HG03066 (cell line): ENCODE measurements at regions not wholly inside any gene's neighbourhood (a gene's known extent, or its start where the extent isn't known, plus 50 kb on each side); places are given as distances from the start of the nearest gene placed in this dataset.
"Not testable (repeated sequence)": the region's sequence is repeated elsewhere in the genome, so short reads cannot be mapped to it uniquely, and the experiment has no call there.

Experiments
- ATAC-seq: cut with Tn5 transposase; IDR thresholded peaks from one replicate; pipeline ENCODE4 v1.9.1; 2021; ENCODE audit warnings: low read depth; ENCODE audit not compliant: unreplicated experiment

- ATAC-seq = not testable (repeated sequence)
Measured at GRCh38 chr5:113715921-113716320, 202.4 kb downstream of the YTHDC2 start.

GRCh38 chr5:113719549-113719948 is 206.1 kb downstream of the YTHDC2 start:
- ATAC-seq = no peak

DNA sequence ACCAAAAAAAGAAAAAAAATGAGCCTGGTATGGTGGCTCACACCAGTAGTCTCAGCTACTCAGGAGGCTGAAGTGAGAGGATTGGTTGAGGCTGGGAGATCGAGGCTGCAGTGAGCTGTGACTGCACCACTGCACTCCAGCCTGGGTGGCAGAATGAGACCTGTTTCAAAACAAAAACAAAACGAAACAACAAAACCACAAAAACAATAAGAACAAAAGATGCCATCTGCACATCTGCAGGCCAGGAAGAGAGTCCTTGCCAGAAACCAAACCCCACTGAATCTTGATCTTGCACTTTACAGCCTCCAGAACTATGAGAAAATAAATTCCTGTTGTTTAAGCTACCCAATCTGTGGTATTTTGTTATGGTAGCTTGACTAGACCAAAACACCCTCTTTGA is 207.7 kb downstream of the YTHDC2 start:
- no peak for ATAC-seq

DNA sequence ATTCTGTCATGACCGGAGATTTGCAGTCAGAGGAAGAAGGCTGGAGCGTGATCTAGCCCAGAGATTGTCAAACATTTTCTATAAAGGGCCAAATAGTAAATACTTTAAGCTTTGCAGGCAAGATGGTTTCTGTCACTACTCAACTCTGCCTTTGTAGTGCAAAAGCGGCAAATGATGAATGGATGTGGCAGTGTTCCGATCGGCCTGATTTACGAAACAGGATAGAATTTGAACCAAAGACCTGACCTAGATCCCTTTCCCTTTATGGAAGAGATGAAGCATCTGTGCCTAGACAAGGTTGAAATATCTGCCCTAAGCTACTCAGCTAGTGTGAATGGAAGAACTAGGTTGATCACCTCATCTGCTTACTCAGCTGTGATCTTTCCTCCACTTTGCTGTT is 209.5 kb downstream of the YTHDC2 start:
- ATAC-seq = no peak

- no peak for ATAC-seq
Measured at GRCh38 chr5:113735751-113736150, 222.3 kb downstream of the YTHDC2 start.

- no peak for ATAC-seq
Measured at GRCh38 chr5:113742176-113742575, 228.7 kb downstream of the YTHDC2 start.

DNA sequence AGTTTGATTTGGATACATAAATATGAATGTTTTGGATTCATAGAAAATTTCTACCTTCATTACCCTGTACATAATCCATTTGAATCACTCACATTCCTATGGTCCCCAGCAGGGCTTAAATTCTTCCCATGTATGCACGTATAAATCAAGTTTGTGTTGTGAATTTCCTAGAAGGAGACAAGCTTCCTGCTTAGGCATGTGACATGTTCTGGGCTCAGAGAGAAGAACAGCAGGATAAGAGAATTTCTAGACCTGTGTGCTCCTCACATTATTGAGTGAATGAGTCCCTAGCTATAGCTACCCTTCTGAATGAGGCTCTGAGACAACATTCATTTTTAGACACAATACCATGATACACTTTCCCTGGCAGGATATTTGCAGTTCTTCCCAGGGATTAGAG is 229.1 kb downstream of the YTHDC2 start:
- no peak for ATAC-seq

GRCh38 chr5:113748403-113748802 is 234.9 kb downstream of the YTHDC2 start:
- ATAC-seq = no peak

DNA sequence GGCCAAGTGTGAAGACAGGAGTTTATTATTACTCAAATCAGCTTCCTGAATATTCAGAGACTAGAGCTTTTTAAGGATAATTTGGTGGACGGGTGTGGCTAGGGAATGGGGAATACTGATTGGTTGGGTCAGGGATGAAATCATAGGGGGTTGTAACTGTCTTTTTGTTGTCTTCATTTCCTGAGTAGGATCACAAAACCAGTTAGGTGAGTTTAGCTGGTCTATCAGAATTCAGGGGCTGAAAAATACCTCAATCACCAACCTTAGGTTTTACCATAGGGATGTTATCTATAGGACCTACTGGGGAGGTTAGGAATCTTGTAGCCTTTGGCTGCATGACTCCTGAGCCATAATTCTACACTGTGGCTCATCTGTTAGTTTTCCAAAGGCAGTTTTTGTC is 235.8 kb downstream of the YTHDC2 start:
- no peak for ATAC-seq

DNA sequence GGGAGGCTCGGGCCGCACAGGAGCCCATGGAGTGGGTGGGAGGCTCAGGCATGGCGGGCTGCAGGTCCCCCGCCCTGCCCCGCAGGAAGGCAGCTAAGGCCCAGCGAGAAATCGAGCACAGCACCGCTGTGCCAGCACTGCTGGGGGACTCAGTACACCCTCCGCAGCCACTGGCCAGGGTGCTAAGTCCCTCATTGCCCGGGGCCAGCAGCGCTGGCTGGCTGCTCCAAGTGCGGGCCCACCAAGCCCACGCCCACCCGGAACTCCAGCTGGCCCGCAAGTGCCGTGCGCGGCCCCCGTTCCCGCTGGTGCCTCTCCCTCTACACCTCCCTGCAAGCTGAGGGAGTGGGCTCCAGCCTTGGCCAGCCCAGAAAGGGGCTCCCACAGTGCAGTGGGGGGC is 239.7 kb downstream of the YTHDC2 start:
- ATAC-seq = not testable (repeated sequence)

GRCh38 chr5:113755516-113755915 is 242.0 kb downstream of the YTHDC2 start:
- no peak for ATAC-seq

- no peak for ATAC-seq
Measured at GRCh38 chr5:113757508-113757907, 244.0 kb downstream of the YTHDC2 start.

DNA sequence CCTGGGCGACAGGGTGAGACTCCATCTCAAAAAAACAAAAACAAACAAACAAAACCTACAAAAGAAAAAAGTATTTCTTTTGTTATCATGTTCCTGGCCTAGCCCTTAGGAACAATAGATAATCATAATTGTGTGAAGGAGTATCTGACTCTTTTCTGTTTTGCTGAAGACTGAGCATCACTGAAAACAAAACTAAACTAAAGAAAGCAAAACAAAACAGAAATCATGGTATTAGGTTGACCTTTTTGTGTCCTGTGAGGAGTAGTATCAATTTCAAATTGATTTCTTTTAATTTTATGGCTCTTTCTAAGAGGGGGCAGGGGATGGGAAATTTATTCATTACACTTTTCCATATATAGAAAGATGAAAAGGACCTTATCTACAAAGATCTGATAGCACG is 246.0 kb downstream of the YTHDC2 start:
- ATAC-seq = no peak

GRCh38 chr5:113760486-113760885 is 247.0 kb downstream of the YTHDC2 start:
- no peak for ATAC-seq

DNA sequence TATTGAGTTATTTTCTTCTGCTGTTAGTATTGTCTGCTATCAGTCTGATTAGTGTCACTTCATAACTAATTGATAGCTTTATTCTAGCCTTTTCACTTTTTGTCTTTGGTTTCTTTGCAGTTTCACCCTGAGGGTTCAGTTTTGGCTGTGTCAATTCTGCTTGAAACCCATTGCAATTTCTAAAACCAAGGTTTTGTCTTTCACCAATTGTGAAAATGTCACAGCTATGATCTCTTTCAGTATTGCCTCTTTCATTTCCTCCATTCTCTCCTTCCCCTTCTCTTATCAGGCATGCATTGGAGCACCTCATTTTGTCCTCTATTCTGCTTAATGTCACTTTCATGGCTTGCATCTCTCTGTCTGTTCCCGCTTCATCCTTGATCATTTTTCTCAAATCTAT is 248.1 kb downstream of the YTHDC2 start:
- no peak for ATAC-seq

GRCh38 chr5:113764382-113764781 is 250.9 kb downstream of the YTHDC2 start:
- no peak for ATAC-seq

DNA sequence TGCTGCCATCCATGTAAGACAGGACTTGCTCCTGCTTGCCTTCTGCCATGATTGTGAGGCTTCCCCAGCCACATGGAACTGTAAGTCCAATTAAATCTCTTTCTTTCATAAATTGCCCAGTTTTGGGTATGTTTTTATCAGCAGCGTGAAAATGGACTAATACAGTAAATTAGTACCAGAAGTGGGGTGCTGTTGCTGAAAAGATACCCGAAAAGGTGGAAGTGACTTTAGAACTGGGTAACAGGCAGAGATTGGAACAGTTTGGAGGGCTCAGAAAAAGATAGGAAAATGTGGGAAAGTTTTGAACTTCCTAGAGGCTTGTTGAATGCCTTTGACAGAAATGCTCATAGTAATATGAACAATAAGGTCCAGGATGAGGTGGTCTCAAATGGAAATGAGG is 253.3 kb downstream of the YTHDC2 start:
- ATAC-seq = not testable (repeated sequence)

GRCh38 chr5:113770648-113771047 is 257.2 kb downstream of the YTHDC2 start:
- no peak for ATAC-seq

DNA sequence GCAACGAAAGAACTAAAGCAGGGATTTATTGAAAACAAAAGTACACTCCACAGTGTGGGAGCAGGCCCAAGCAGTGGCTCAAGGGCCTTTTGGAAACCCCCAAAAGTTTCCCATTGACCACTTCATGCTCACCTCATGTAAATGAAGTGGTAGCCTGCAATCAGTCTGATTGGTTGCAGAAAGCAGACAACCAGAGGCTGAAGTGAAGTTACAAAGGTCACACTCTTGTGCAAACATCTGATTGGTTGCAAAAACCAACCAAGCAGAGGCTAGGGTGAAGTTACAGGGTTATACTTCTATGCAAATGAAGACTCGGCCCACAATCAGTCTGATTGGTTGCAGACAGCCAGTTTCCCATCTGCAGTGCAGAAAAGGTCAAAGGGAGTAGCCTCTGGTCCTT is 258.0 kb downstream of the YTHDC2 start:
- no peak for ATAC-seq

GRCh38 chr5:113776168-113776567 is 262.7 kb downstream of the YTHDC2 start:
- ATAC-seq = no peak

DNA sequence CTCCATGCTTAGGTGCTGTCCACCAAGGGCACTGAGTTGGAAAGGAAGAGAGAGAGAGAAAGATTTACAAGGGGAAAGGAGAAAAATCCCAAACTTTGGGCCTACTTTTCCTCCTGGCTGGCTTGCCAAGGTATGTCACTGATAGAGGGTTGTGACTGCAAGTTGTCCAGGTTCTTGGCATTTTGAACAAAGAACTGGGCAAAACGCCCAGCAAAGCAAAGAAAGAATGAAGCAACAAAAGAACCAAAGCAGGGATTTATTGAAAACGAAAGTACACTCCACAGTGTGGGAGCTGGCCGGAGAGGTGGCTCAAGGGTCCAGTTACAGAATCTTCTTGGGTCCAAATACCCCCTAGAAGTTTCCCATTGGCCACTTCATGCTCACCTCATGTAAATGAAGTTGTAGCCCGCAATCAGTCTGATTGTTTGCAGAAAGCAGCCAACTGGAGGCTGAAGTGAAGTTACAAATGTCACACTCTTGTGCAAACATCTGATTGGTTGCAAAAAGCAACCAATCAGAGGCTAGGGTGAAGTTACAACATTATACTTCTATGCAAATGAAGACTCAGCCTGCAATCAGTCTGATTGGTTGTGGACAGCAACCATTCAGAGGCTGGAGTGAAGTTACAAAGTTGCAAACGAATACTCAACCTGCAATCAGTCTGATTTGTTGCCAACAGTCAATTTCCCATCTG is 263.5 kb downstream of the YTHDC2 start:
- no peak for ATAC-seq

DNA sequence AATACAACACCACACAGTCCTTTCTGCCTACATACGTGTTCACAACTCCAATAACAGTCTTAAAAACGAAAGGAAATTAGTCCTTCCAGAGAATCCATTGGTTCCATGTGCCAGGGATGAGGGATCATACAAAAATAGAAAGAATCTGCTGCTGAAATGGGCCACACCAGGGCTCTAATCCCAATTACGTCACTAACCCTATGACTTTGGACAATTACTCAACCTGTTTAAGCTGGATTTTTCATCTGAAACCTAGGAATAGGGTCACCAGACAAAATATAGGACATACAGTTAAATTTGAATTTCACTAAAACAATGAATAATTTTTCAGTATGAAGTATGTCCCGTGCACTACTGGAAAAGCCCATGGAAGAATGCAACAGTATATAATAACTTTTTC is 264.7 kb downstream of the YTHDC2 start:
- no peak for ATAC-seq

GRCh38 chr5:113788141-113788655 is 274.7 kb downstream of the YTHDC2 start:
- ATAC-seq = no peak
